Gastrocnemius medialis (tissue), 4 donors: ENCODE measurements at regions not wholly inside any gene's neighbourhood (a gene's known extent, or its start where the extent isn't known, plus 50 kb on each side); places are given as distances from the start of the nearest gene placed in this dataset.

Experiments
- ATAC-seq, 2 donors: fragments of 150-250 bp; one replicate each; pipeline ENCODE4 v1.9.1; 2016
- DNase-seq, 2 donors: peaks; one replicate each; pipeline ENCODE4 v3.0.0-alpha.2; 2019
- H3K27ac ChIP-seq, 4 donors: fragments of 200-600 bp; sonication (generic); 1 replicate in 1 of 4; 2 replicates in 3 of 4; pipeline ENCODE4 v1.5.1; 2016 to 2018; ENCODE audit warnings: mild to moderate bottlenecking in 2 of 4, moderate library complexity in 1 of 4
- H3K27me3 ChIP-seq, 3 donors: fragments of 200-600 bp; sonication (generic) in 2 of 3; 1 replicate in 1 of 3; 2 replicates in 2 of 3; pipeline versions ENCODE4 v1.5.1 to v1.6.0; 2016 to 2019; ENCODE audit warnings: mild to moderate bottlenecking in 1 of 3, moderate library complexity in 1 of 3
- H3K36me3 ChIP-seq, 2 donors: fragments of 200-600 bp; sonication (generic) in 1 of 2; one replicate each; pipeline ENCODE4 v1.5.1; 2017 to 2018
- H3K4me1 ChIP-seq, 2 donors: fragments of 200-600 bp; sonication (generic) in 1 of 2; one replicate each; pipeline ENCODE4 v1.5.1; 2016 to 2017; ENCODE audit warnings: mild to moderate bottlenecking in 2 of 2
- H3K4me3 ChIP-seq, 4 donors: fragments of 200-600 bp; sonication (generic) in 3 of 4; 1 replicate in 1 of 4; 2 replicates in 3 of 4; pipeline ENCODE4 v1.5.1; 2016 to 2019; ENCODE audit warnings: mild to moderate bottlenecking in 2 of 4
- H3K9me3 ChIP-seq, 3 donors: fragments of 200-600 bp; sonication (generic) in 2 of 3; 1 replicate in 1 of 3; 2 replicates in 2 of 3; pipeline ENCODE4 v1.5.1; 2016 to 2019
- CTCF ChIP-seq, 5 experiments: fragments of 450-650 bp in 3 of 5; fragments of 200-600 bp in 2 of 5; sonication (generic) in 2 of 5; IDR thresholded peaks in 4 of 5; conservative IDR thresholded peaks in 1 of 5; 1 replicate in 4 of 5; 2 replicates in 1 of 5; pipeline ENCODE4 v1.5.1; 2016 to 2019; ENCODE audit warnings: antibody characterized with exemption in 5 of 5, mild to moderate bottlenecking in 3 of 5, moderate library complexity in 3 of 5
- POLR2A ChIP-seq, 2 donors: fragments of 450-650 bp; IDR thresholded peaks; one replicate each; pipeline ENCODE4 v1.6.1; 2017; ENCODE audit warnings: antibody characterized with exemption in 2 of 2, mild to moderate bottlenecking in 2 of 2, moderate library complexity in 2 of 2
- in situ Hi-C, 4 donors: fragments of 200-750 bp; cut with MboI; loops; one replicate each; pipeline versions ENCODE4 v1.15.0 to v1.8.0; 2017; ENCODE audit warnings: low sequenced_read_pairs in 4 of 4
- intact Hi-C: fragments of 100-400 bp; cut with DNase I; formaldehyde crosslinking; loops from one replicate; pipeline ENCODE4 v1.15.1; 2023; ENCODE audit warnings: low total_unique reads

GRCh38 chr5:74123929-74124328, 497.9 kb downstream of the ARHGEF28 start:
- TF ChIP-seq POLR2A (IDR thresholded peaks at IDR 0.05) (no peak), CTCF (IDR thresholded peaks at IDR 0.05 in 4 of 5, conservative IDR thresholded peaks at IDR 0.05 in 1 of 5) (no peak)
- ATAC-seq: no peak
- Histone ChIP-seq H3K27ac (no peak overlapping the region), H3K9me3 (no peaks in the 10 kb centered on the region), H3K4me1 (peaks cover 7 to 15% of the 10 kb centered on the region in 2 donors), H3K36me3 (no peaks in the 10 kb centered on the region), H3K27me3 (no peaks in the 10 kb centered on the region), H3K4me3 (no peak overlapping the region)
- in situ Hi-C loops (no loop called here), intact Hi-C loops (no loop called here)
- DNase-seq: no peak

- Histone ChIP-seq H3K27ac (no peak overlapping the region), H3K4me1 (peaks cover 6 to 13% of the 10 kb centered on the region in 2 donors), H3K9me3 (peaks cover 0 to 2% (median 0%) of the 10 kb centered on the region in 3 donors), H3K36me3 (no peaks in the 10 kb centered on the region), H3K4me3 (no peak overlapping the region), H3K27me3 (no peaks in the 10 kb centered on the region)
- intact Hi-C loops (no loop called here), in situ Hi-C loops (no loop called here)
- DNase-seq: no peak
- TF ChIP-seq POLR2A (IDR thresholded peaks at IDR 0.05): no peak
- TF ChIP-seq CTCF (IDR thresholded peaks at IDR 0.05 in 4 of 5, conservative IDR thresholded peaks at IDR 0.05 in 1 of 5): no peak
- no peak for ATAC-seq
These were observed 497.1 kb downstream of the ARHGEF28 start for GRCh38 chr5:74122979-74123590.

- Histone ChIP-seq H3K27me3 (no peaks in the 10 kb centered on the region), H3K27ac (no peak overlapping the region), H3K4me3 (no peak overlapping the region), H3K36me3 (no peaks in the 10 kb centered on the region), H3K9me3 (peaks cover 0 to 2% (median 0%) of the 10 kb centered on the region in 3 donors), H3K4me1 (peaks cover 0 to 5% of the 10 kb centered on the region in 2 donors)
- ATAC-seq (no peak), DNase-seq (no peak)
- TF ChIP-seq CTCF (IDR thresholded peaks at IDR 0.05 in 4 of 5, conservative IDR thresholded peaks at IDR 0.05 in 1 of 5) (no peak), POLR2A (IDR thresholded peaks at IDR 0.05) (no peak)
- in situ Hi-C loops: no loop called here
- intact Hi-C loops: no loop called here
These were observed 496.2 kb downstream of the ARHGEF28 start for GRCh38 chr5:74122175-74122574.

GRCh38 chr5:74120585-74120984, 494.6 kb downstream of the ARHGEF28 start:
- TF ChIP-seq CTCF (IDR thresholded peaks at IDR 0.05 in 4 of 5, conservative IDR thresholded peaks at IDR 0.05 in 1 of 5) (no peak), POLR2A (IDR thresholded peaks at IDR 0.05) (no peak)
- no peak for DNase-seq
- Histone ChIP-seq H3K27me3 (no peaks in the 10 kb centered on the region), H3K4me1 (no peaks in the 10 kb centered on the region), H3K36me3 (no peaks in the 10 kb centered on the region), H3K9me3 (peaks cover 0 to 2% (median 0%) of the 10 kb centered on the region in 3 donors), H3K27ac (no peak overlapping the region), H3K4me3 (no peak overlapping the region)
- no peak for ATAC-seq
- intact Hi-C loops: no loop called here
- in situ Hi-C loops: no loop called here

- ATAC-seq (no peak), DNase-seq (no peak)
- intact Hi-C loops: no loop called here
- Histone ChIP-seq H3K9me3 (peaks cover 0 to 2% (median 0%) of the 10 kb centered on the region in 3 donors), H3K4me1 (no peaks in the 10 kb centered on the region), H3K27ac (no peak overlapping the region), H3K27me3 (no peaks in the 10 kb centered on the region), H3K36me3 (no peaks in the 10 kb centered on the region), H3K4me3 (no peak overlapping the region)
- TF ChIP-seq CTCF (IDR thresholded peaks at IDR 0.05 in 4 of 5, conservative IDR thresholded peaks at IDR 0.05 in 1 of 5) (no peak), POLR2A (IDR thresholded peaks at IDR 0.05) (no peak)
- in situ Hi-C loops: no loop called here
These were observed 492.1 kb downstream of the ARHGEF28 start for GRCh38 chr5:74118071-74118470.
